GM21825 (cell line): ENCODE measurements at regions not wholly inside any gene's neighbourhood (a gene's known extent, or its start where the extent isn't known, plus 50 kb on each side); places are given as distances from the start of the nearest gene placed in this dataset.
"Not testable (repeated sequence)": the region's sequence is repeated elsewhere in the genome, so short reads cannot be mapped to it uniquely, and the experiment has no call there.

Source experiments
- ATAC-seq: cut with Tn5 transposase; IDR thresholded peaks from one replicate; pipeline ENCODE4 v1.9.1; 2021; ENCODE audit warnings: mild to moderate bottlenecking, moderate library complexity; ENCODE audit not compliant: unreplicated experiment

- ATAC-seq = no peak
Observed at GRCh38 chr22:19599626-19600243, 75.5 kb upstream of the CLDN5 start.

GRCh38 chr22:19603346-19603745, 79.1 kb upstream of the CLDN5 start:
- ATAC-seq = not testable (repeated sequence)

GRCh38 chr22:19603767-19604166, 79.6 kb upstream of the CLDN5 start:
- no peak for ATAC-seq

- no peak for ATAC-seq
Observed at GRCh38 chr22:19604711-19605268, 80.6 kb upstream of the CLDN5 start.

- ATAC-seq = no peak
Observed at GRCh38 chr22:19605508-19606331, 81.5 kb upstream of the CLDN5 start.

GRCh38 chr22:19606332-19607191, 82.4 kb upstream of the CLDN5 start:
- ATAC-seq = no peak

GRCh38 chr22:19607192-19608002, 83.2 kb upstream of the CLDN5 start:
- ATAC-seq = no peak

GRCh38 chr22:19608003-19608690, 83.9 kb upstream of the CLDN5 start:
- no peak for ATAC-seq

GRCh38 chr22:19609753-19610152, 85.5 kb upstream of the CLDN5 start:
- not testable (repeated sequence) for ATAC-seq

- no peak for ATAC-seq
Observed at GRCh38 chr22:19610518-19611253, 86.5 kb upstream of the CLDN5 start.

GRCh38 chr22:19611590-19611989, 87.4 kb upstream of the CLDN5 start:
- no peak for ATAC-seq

GRCh38 chr22:19612866-19613572, 88.8 kb upstream of the CLDN5 start:
- no peak for ATAC-seq

GRCh38 chr22:19614536-19614863, 90.3 kb upstream of the CLDN5 start:
- ATAC-seq = no peak

- ATAC-seq = no peak
Observed at GRCh38 chr22:19615001-19615461, 90.8 kb upstream of the CLDN5 start.

- ATAC-seq = no peak
Observed at GRCh38 chr22:19615867-19616581, 91.8 kb upstream of the CLDN5 start.

GRCh38 chr22:19619144-19620009, 94.9 kb upstream of the SEPTIN5 start:
- peak; percentile 45 for ATAC-seq
